Right lobe of liver (tissue), 6 donors: ENCODE measurements at regions not wholly inside any gene's neighbourhood (a gene's known extent, or its start where the extent isn't known, plus 50 kb on each side); places are given as distances from the start of the nearest gene placed in this dataset.

Experiments
- ATAC-seq, 4 donors: fragments of 200-7000 bp; cut with Tn5 transposase; one replicate each; pipeline ENCODE4 v1.9.1; 2020; ENCODE audit warnings: mild to moderate bottlenecking in 4 of 4, moderate library complexity in 4 of 4
- DNase-seq, 3 donors: peaks; one replicate each; pipeline ENCODE4 v3.0.0-alpha.2; 2020
- H3K27ac ChIP-seq, 3 donors: fragments of 200-600 bp; one replicate each; pipeline ENCODE4 v1.8.0; 2022
- H3K27me3 ChIP-seq, 2 donors: fragments of 200-600 bp; one replicate each; pipeline ENCODE4 v1.8.0; 2022
- H3K36me3 ChIP-seq, 4 donors: fragments of 200-600 bp; sonication (generic) in 1 of 4; one replicate each; pipeline versions ENCODE4 v1.5.1 to v1.8.0; 2017 to 2022; ENCODE audit warnings: control low read depth in 1 of 4
- H3K4me1 ChIP-seq, 4 donors: fragments of 200-600 bp; sonication (generic) in 1 of 4; one replicate each; pipeline versions ENCODE4 v1.5.1 to v1.8.0; 2017 to 2022; ENCODE audit warnings: control low read depth in 1 of 4
- H3K4me3 ChIP-seq, 3 donors: fragments of 200-600 bp; one replicate each; pipeline ENCODE4 v1.8.0; 2022
- H3K9me3 ChIP-seq, 4 donors: fragments of 200-600 bp; sonication (generic) in 1 of 4; one replicate each; pipeline versions ENCODE4 v1.5.1 to v1.8.0; 2017 to 2022; ENCODE audit warnings: control low read depth in 1 of 4
- POLR2A ChIP-seq: fragments of 450-650 bp; IDR thresholded peaks from one replicate; pipeline ENCODE4 v1.6.1; 2017; ENCODE audit warnings: antibody characterized with exemption, mild to moderate bottlenecking
- WGBS: methylation state at CpG from one replicate; pipeline ENCODE4 v1.1.6; 2018; ENCODE audit warnings: low coverage, low lambda C conversion rate; ENCODE audit not compliant: insufficient coverage; ENCODE audit errors: missing lambda C conversion rate; 5-methylcytosine and 5-hydroxymethylcytosine counted together
- intact Hi-C, 2 donors: fragments of 100-400 bp; cut with DNase I; formaldehyde crosslinking; loops; one replicate each; pipeline versions ENCODE4 v1.11.2 to v1.14.1; 2022
- TF ChIP-seq, protein P1 (sequence below), 4 donors: fragments of 200-600 bp in 3 of 4; fragments of 450-650 bp in 1 of 4; IDR thresholded peaks; one replicate each; pipeline versions ENCODE4 v1.5.1 to v1.8.0; 2016 to 2022; ENCODE audit warnings: antibody characterized with exemption in 4 of 4, mild to moderate bottlenecking in 2 of 4
- donor health status: DM: no; HTN: yes; CAD: no.
- donor health status: DM: no; HTN: no; CAD: no.
- donor health status: DM: no; HTN: no; CAD: no.
- donor health status: DM: no; HTN: yes; CAD: no.
- donor health status: DM: no; HTN: yes; CAD: no.

DNA sequence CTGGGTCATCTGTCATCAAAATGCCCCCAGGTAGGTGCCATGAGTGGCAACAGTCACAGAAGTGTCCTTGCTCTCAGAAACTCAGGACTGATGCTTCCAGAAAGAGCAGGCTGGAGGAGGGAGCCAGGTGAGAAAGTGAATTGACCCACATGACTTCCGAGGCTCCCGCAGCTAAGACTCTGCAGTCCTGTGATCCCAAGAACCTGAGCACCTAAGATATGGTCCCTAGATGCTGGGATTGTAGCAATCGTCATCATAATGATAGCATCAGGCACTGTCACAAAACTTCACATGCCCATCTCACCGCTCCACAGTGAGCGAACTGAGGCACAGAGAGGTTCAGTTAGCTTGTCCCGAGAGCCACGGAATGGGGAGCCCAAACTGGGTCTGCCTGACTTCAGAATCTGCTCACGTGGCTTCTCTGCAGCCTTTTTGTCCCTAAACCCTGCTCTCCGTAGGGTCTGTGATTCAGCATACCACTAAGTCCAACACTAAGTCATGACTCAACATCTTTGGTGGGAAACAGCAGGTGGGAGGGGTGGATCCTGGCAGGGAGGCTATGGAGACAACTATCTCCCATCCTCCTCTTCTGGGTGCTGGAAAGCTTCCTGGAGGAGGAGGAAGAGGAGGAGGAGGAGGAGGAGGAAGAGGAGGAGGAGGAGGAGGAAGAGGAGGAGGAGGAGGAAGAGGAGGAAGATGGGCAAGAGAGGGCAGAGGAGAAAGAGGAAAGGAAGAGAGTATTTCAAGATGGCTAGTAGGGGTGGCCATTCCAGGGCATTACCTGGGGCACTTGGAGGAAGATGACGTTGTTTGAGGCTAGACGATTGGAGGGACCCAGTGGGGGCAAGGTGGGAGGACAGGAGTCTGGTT is 55.5 kb upstream of the DLX4 start:
- Histone ChIP-seq H3K27ac (no peak overlapping the region), H3K9me3 (no peaks in the 10 kb centered on the region), H3K36me3 (no peaks in the 10 kb centered on the region), H3K4me1 (no peaks in the 10 kb centered on the region), H3K4me3 (no peak overlapping the region), H3K27me3 (peaks cover 6 to 11% of the 10 kb centered on the region in 2 donors)
- no peak for ATAC-seq
- intact Hi-C loops = no loop called here
- WGBS = 54% methylated on average over 6 of the region's 11 CpGs
- no peak for DNase-seq
- TF ChIP-seq, protein P1, sequence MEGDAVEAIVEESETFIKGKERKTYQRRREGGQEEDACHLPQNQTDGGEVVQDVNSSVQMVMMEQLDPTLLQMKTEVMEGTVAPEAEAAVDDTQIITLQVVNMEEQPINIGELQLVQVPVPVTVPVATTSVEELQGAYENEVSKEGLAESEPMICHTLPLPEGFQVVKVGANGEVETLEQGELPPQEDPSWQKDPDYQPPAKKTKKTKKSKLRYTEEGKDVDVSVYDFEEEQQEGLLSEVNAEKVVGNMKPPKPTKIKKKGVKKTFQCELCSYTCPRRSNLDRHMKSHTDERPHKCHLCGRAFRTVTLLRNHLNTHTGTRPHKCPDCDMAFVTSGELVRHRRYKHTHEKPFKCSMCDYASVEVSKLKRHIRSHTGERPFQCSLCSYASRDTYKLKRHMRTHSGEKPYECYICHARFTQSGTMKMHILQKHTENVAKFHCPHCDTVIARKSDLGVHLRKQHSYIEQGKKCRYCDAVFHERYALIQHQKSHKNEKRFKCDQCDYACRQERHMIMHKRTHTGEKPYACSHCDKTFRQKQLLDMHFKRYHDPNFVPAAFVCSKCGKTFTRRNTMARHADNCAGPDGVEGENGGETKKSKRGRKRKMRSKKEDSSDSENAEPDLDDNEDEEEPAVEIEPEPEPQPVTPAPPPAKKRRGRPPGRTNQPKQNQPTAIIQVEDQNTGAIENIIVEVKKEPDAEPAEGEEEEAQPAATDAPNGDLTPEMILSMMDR (IDR thresholded peaks at IDR 0.05) = no peak
- TF ChIP-seq POLR2A = no peak

DNA sequence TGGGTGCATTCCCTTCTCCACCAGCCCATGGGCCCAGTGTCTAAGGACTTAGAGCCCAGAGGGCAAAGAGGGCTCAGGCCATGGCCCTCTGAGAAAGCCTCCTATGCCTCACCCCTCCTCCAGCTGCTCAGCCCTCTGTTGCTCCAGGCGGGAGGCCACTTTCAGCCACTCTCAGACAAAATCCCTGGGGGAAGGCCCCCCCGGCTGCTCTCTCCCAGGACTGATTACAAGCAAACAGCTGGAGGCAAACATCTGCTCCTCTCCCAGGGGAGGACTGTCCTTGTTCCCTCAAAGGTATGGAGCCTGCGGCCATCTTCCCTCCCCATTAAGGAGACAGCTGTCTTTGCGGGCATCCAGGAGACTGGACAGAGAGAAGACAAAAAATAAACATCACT is 54.9 kb upstream of the DLX4 start:
- no peak overlapping the region for H3K27ac ChIP-seq
- WGBS = 47% methylated on average over 2 of the region's 4 CpGs
- no peaks in the 10 kb centered on the region for H3K4me1 ChIP-seq
- TF ChIP-seq POLR2A = no peak
- TF ChIP-seq, protein P1 (IDR thresholded peaks at IDR 0.05) = no peak
- H3K36me3 ChIP-seq = no peaks in the 10 kb centered on the region
- H3K9me3 ChIP-seq = no peaks in the 10 kb centered on the region
- intact Hi-C loops = no loop called here
- H3K4me3 ChIP-seq = no peak overlapping the region
- ATAC-seq = no peak
- H3K27me3 ChIP-seq = peaks cover 6 to 11% of the 10 kb centered on the region in 2 donors
- no peak for DNase-seq

DNA sequence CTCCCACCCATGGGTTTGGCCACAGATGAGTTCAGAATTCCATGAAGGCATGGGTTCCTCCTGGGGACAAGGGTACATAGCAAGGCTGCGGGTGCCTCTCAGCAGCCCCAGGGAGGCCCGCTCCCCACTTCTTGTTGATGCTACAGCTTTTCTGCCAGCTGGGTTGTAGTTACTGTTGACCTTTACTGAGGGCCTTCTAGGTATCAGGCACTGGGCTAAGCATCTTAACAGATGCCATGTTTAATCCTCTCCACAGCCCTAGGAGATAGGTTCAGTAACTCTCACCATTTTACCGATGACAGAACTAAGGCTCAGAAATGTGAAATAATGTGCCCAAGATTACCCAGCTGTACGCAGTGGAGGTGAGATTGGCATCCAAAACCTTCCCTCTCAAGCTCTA is 54.3 kb upstream of the DLX4 start:
- H3K27me3 ChIP-seq = peaks cover 6 to 11% of the 10 kb centered on the region in 2 donors

DNA sequence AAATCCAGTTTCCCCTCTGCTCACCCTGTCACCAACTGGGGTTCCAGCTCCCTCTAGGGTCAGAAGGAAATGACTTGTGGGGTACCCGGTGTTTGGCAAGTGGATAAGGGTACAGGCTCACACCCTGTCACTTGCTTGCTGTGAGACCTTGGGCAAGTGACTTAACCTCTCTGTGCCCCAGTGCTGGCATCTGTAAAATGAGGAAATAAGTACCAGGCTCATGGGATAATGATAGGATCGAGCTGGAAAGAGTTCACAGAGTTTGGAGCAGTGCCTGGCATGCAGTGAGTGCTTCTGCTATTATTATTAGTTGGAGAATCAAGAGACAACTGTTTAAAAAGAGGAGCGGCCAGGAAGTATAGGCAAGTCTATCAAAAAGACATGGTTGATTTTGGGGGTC is 53.7 kb upstream of the DLX4 start:
- Histone ChIP-seq H3K27ac (no peak overlapping the region), H3K27me3 (peaks cover 5 to 6% of the 10 kb centered on the region in 2 donors), H3K4me3 (no peak overlapping the region), H3K36me3 (no peaks in the 10 kb centered on the region), H3K4me1 (no peaks in the 10 kb centered on the region), H3K9me3 (no peaks in the 10 kb centered on the region)
- intact Hi-C loops = no loop called here
- TF ChIP-seq, protein P1 (IDR thresholded peaks at IDR 0.05) = no peak
- TF ChIP-seq POLR2A = no peak
- 32% methylated on average over 3 of the region's 3 CpGs for WGBS
- DNase-seq (no peak), ATAC-seq (no peak)

More for the DNA sequence above, 54.3 kb upstream of the DLX4 start:
- Histone ChIP-seq H3K27ac (no peak overlapping the region), H3K4me3 (no peak overlapping the region), H3K9me3 (no peaks in the 10 kb centered on the region), H3K36me3 (no peaks in the 10 kb centered on the region), H3K4me1 (no peaks in the 10 kb centered on the region)
- intact Hi-C loops = no loop called here
- 47% methylated on average over 2 of the region's 4 CpGs for WGBS
- DNase-seq = no peak
- no peak for TF ChIP-seq POLR2A
- TF ChIP-seq, protein P1 (IDR thresholded peaks at IDR 0.05) = no peak
- ATAC-seq = no peak
